ENCODE measurements at regions not wholly inside any gene's neighbourhood (a gene's known extent, or its start where the extent isn't known, plus 50 kb on each side); places are given as distances from the start of the nearest gene placed in this dataset.

DNA sequence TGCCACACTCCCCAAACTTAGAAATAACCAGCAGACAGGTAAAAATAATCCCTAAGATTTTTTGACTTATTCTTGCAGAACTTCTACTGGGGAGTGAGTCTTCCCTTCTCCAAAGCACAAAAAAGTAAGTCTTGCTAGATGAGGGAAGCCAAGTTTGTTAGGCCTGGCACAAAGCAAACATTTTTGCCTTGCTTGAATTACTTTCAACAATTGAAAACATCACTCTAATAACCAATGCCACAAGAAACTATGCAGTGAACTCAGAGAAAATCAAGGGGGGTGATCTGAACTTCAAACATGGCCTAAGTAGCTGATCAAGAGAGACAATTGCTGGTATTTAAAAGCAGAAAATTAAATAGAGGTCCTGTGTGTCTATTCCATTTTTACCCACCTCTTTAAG lies 123.6 kb upstream of the SLC1A3 start:
- Histone ChIP-seq H3K27me3 (ENCODE audit: control insufficient read depth, extremely low read depth, insufficient read depth, low read length) (no peaks in the 10 kb centered on the region), H3K4me1 (ENCODE audit: control insufficient read depth, extremely low read depth, insufficient read depth, low read length) (no peaks in the 10 kb centered on the region), H4K20me1 (ENCODE audit: control insufficient read depth, extremely low read depth, insufficient read depth, low read length) (no peaks in the 10 kb centered on the region), H3K36me3 (ENCODE audit: control insufficient read depth in 2 of 2, extremely low read depth in 1 of 2, insufficient read depth in 2 of 2, low read length in 2 of 2) (no peaks in the 10 kb centered on the region), H3K9ac (ENCODE audit: control insufficient read depth, extremely low read depth, insufficient read depth, low read length) (no peak overlapping the region), H3K4me3 (ENCODE audit: control insufficient read depth in 2 of 3, extremely low read depth in 1 of 3, insufficient read depth in 2 of 3, low read depth in 1 of 3, low read length in 3 of 3) (no peak overlapping the region), H3K4me2 (ENCODE audit: control insufficient read depth, extremely low read depth, insufficient read depth, low read depth, low read length) (no peak overlapping the region), H2AFZ (ENCODE audit: control insufficient read depth, low read length) (no peak overlapping the region), H3K27ac (ENCODE audit: control insufficient read depth, insufficient read depth, low read length) (no peak overlapping the region), H3K79me2 (ENCODE audit: control insufficient read depth, insufficient read depth, low read length) (no peaks in the 10 kb centered on the region), H3K9me3 (ENCODE audit: control insufficient read depth, low read depth, low read length) (no peaks in the 10 kb centered on the region), H3K9me1 (ENCODE audit: control insufficient read depth, extremely low read depth, insufficient read depth, low read length) (no peaks in the 10 kb centered on the region)
- DNase-seq (ENCODE audit: low read depth, low spot score) = no peak
- TF ChIP-seq EZH2 (IDR thresholded peaks at IDR 0.05; ENCODE audit: low read length) = no peak
- TF ChIP-seq, protein P1, sequence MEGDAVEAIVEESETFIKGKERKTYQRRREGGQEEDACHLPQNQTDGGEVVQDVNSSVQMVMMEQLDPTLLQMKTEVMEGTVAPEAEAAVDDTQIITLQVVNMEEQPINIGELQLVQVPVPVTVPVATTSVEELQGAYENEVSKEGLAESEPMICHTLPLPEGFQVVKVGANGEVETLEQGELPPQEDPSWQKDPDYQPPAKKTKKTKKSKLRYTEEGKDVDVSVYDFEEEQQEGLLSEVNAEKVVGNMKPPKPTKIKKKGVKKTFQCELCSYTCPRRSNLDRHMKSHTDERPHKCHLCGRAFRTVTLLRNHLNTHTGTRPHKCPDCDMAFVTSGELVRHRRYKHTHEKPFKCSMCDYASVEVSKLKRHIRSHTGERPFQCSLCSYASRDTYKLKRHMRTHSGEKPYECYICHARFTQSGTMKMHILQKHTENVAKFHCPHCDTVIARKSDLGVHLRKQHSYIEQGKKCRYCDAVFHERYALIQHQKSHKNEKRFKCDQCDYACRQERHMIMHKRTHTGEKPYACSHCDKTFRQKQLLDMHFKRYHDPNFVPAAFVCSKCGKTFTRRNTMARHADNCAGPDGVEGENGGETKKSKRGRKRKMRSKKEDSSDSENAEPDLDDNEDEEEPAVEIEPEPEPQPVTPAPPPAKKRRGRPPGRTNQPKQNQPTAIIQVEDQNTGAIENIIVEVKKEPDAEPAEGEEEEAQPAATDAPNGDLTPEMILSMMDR (optimal IDR thresholded peaks at IDR 0.05 in 1 of 3, IDR thresholded peaks at IDR 0.05 in 1 of 3, conservative IDR thresholded peaks at IDR 0.05 in 1 of 3; ENCODE audit: extremely low read depth in 1 of 3, insufficient read depth in 2 of 3, low read length in 3 of 3) = no peak
- FAIRE-seq = no peak
- dilution Hi-C loops (cut with MboI; ENCODE audit: extremely low pct_ligation_motif_present, low sequenced_read_pairs) = no loop called here

DNA sequence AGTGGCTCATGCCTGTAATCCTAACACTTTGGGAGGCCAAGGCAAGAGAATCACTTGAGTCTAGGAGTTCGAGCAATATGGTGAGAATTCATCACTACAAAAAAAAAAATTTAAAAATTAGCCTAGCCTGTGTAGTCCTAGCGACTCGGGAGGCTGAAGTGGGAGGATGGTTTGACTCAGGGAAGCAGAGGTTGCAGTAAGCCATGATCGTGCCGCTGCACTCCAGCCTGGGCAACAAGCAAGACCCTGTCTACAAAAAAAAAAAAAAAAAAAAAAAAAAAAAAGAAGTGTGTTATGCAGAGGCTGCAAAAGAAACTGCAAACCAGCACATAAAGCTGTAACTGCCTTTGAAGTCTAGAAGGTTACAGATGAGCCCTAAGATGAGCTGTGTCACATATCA lies 116.9 kb upstream of the SLC1A3 start:
- Histone ChIP-seq H3K27ac (ENCODE audit: control insufficient read depth, insufficient read depth, low read length) (no peak overlapping the region), H3K36me3 (ENCODE audit: control insufficient read depth in 2 of 2, extremely low read depth in 1 of 2, insufficient read depth in 2 of 2, low read length in 2 of 2) (no peaks in the 10 kb centered on the region), H3K9ac (ENCODE audit: control insufficient read depth, extremely low read depth, insufficient read depth, low read length) (no peak overlapping the region), H4K20me1 (ENCODE audit: control insufficient read depth, extremely low read depth, insufficient read depth, low read length) (no peaks in the 10 kb centered on the region), H3K9me1 (ENCODE audit: control insufficient read depth, extremely low read depth, insufficient read depth, low read length) (no peaks in the 10 kb centered on the region), H3K27me3 (ENCODE audit: control insufficient read depth, extremely low read depth, insufficient read depth, low read length) (no peaks in the 10 kb centered on the region), H3K9me3 (ENCODE audit: control insufficient read depth, low read depth, low read length) (no peaks in the 10 kb centered on the region), H3K4me3 (ENCODE audit: control insufficient read depth in 2 of 3, extremely low read depth in 1 of 3, insufficient read depth in 2 of 3, low read depth in 1 of 3, low read length in 3 of 3) (no peak overlapping the region), H3K4me2 (ENCODE audit: control insufficient read depth, extremely low read depth, insufficient read depth, low read depth, low read length) (no peak overlapping the region), H3K4me1 (ENCODE audit: control insufficient read depth, extremely low read depth, insufficient read depth, low read length) (peaks cover 18% of the 10 kb centered on the region), H3K79me2 (ENCODE audit: control insufficient read depth, insufficient read depth, low read length) (no peaks in the 10 kb centered on the region), H2AFZ (ENCODE audit: control insufficient read depth, low read length) (no peak overlapping the region)
- DNase-seq (ENCODE audit: low read depth, low spot score) (no peak), FAIRE-seq (no peak)
- no peak for TF ChIP-seq EZH2 (IDR thresholded peaks at IDR 0.05; ENCODE audit: low read length)
- dilution Hi-C loops (cut with MboI; ENCODE audit: extremely low pct_ligation_motif_present, low sequenced_read_pairs) = no loop called here

DNA sequence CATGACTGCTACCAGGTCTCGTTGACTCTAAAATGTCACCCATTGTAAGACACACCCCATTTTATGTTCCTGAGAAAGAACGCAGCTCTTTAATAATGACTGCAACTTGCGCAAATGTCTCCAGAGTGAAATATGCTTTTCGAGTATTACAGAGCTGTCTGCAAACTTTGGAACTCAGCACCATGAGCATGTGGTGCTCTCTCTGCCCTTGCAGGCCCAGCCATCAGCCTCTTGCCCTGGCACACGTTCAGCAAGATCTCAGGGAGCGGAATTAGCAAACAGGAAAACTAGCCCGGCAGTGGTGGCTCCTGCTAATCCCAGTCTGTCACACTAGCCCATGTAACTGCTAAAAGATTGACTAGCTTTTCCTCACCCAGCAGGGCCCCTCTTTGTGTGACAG lies 114.5 kb upstream of the SLC1A3 start:
- Histone ChIP-seq H3K79me2 (ENCODE audit: control insufficient read depth, insufficient read depth, low read length) (no peaks in the 10 kb centered on the region), H3K9me1 (ENCODE audit: control insufficient read depth, extremely low read depth, insufficient read depth, low read length) (no peaks in the 10 kb centered on the region), H3K4me1 (ENCODE audit: control insufficient read depth, extremely low read depth, insufficient read depth, low read length) (peaks cover 19% of the 10 kb centered on the region), H3K4me3 (ENCODE audit: control insufficient read depth in 2 of 3, extremely low read depth in 1 of 3, insufficient read depth in 2 of 3, low read depth in 1 of 3, low read length in 3 of 3) (no peak overlapping the region), H3K4me2 (ENCODE audit: control insufficient read depth, extremely low read depth, insufficient read depth, low read depth, low read length) (no peak overlapping the region), H3K9ac (ENCODE audit: control insufficient read depth, extremely low read depth, insufficient read depth, low read length) (no peak overlapping the region), H3K9me3 (ENCODE audit: control insufficient read depth, low read depth, low read length) (no peaks in the 10 kb centered on the region), H2AFZ (ENCODE audit: control insufficient read depth, low read length) (no peak overlapping the region), H4K20me1 (ENCODE audit: control insufficient read depth, extremely low read depth, insufficient read depth, low read length) (no peaks in the 10 kb centered on the region), H3K27me3 (ENCODE audit: control insufficient read depth, extremely low read depth, insufficient read depth, low read length) (no peaks in the 10 kb centered on the region), H3K27ac (ENCODE audit: control insufficient read depth, insufficient read depth, low read length) (no peak overlapping the region), H3K36me3 (ENCODE audit: control insufficient read depth in 2 of 2, extremely low read depth in 1 of 2, insufficient read depth in 2 of 2, low read length in 2 of 2) (no peaks in the 10 kb centered on the region)
- TF ChIP-seq EZH2 (IDR thresholded peaks at IDR 0.05; ENCODE audit: low read length) = no peak
- TF ChIP-seq, protein P1 (optimal IDR thresholded peaks at IDR 0.05 in 1 of 3, IDR thresholded peaks at IDR 0.05 in 1 of 3, conservative IDR thresholded peaks at IDR 0.05 in 1 of 3; ENCODE audit: extremely low read depth in 1 of 3, insufficient read depth in 2 of 3, low read length in 3 of 3) = no peak
- dilution Hi-C loops (cut with MboI; ENCODE audit: extremely low pct_ligation_motif_present, low sequenced_read_pairs) = no loop called here
- FAIRE-seq (no peak), DNase-seq (ENCODE audit: low read depth, low spot score) (no peak)

Measured in keratinocyte (primary cell).